IPS DF 4.7 (cell line): ENCODE measurements at regions not wholly inside any gene's neighbourhood (a gene's known extent, or its start where the extent isn't known, plus 50 kb on each side); places are given as distances from the start of the nearest gene placed in this dataset.

Experiments used
- DNase-seq: peaks from one replicate; pipeline ENCODE4 v3.0.0-alpha.2; 2013; ENCODE audit warnings: low spot score; ENCODE audit errors: extremely low read depth

- no peak for DNase-seq
Measured at GRCh38 chr6:22020299-22021003, 276.4 kb downstream of the PRL start.

GRCh38 chr6:22021966-22022365, 274.9 kb downstream of the PRL start:
- no peak for DNase-seq

- no peak for DNase-seq
Measured at GRCh38 chr6:22023937-22024336, 272.9 kb downstream of the PRL start.

- DNase-seq: no peak
Measured at GRCh38 chr6:22024973-22025467, 271.8 kb downstream of the PRL start.

GRCh38 chr6:22025468-22026163, 271.2 kb downstream of the PRL start:
- peak; percentile 66 for DNase-seq

GRCh38 chr6:22026164-22026678, 270.6 kb downstream of the PRL start:
- DNase-seq: no peak

- no peak for DNase-seq
Measured at GRCh38 chr6:22027040-22027725, 269.7 kb downstream of the PRL start.

- no peak for DNase-seq
Measured at GRCh38 chr6:22028403-22029090, 268.3 kb downstream of the PRL start.

GRCh38 chr6:22029171-22029570, 267.7 kb downstream of the PRL start:
- DNase-seq: no peak

- no peak for DNase-seq
Measured at GRCh38 chr6:22030730-22031619, 265.9 kb downstream of the PRL start.

GRCh38 chr6:22035690-22036089, 261.1 kb downstream of the PRL start:
- no peak for DNase-seq

GRCh38 chr6:22036275-22036674, 260.6 kb downstream of the PRL start:
- DNase-seq: peak; percentile 69

- DNase-seq: no peak
Measured at GRCh38 chr6:22036699-22037098, 260.1 kb downstream of the PRL start.

GRCh38 chr6:22041797-22042480, 254.9 kb downstream of the PRL start:
- DNase-seq: no peak

GRCh38 chr6:22042706-22043105, 254.1 kb downstream of the PRL start:
- DNase-seq: no peak

- no peak for DNase-seq
Measured at GRCh38 chr6:22043284-22043962, 253.4 kb downstream of the PRL start.

- no peak for DNase-seq
Measured at GRCh38 chr6:22045261-22045912, 251.4 kb downstream of the PRL start.

GRCh38 chr6:22049002-22049401, 247.8 kb downstream of the PRL start:
- no peak for DNase-seq
